GM18868 (cell line): ENCODE measurements at regions not wholly inside any gene's neighbourhood (a gene's known extent, or its start where the extent isn't known, plus 50 kb on each side); places are given as distances from the start of the nearest gene placed in this dataset.
"Not testable (repeated sequence)": the region's sequence is repeated elsewhere in the genome, so short reads cannot be mapped to it uniquely, and the experiment has no call there.

Source experiments
- ATAC-seq: cut with Tn5 transposase; IDR thresholded peaks from one replicate; pipeline ENCODE4 v1.9.1; 2021; ENCODE audit warnings: mild to moderate bottlenecking, moderate library complexity; ENCODE audit not compliant: unreplicated experiment

DNA sequence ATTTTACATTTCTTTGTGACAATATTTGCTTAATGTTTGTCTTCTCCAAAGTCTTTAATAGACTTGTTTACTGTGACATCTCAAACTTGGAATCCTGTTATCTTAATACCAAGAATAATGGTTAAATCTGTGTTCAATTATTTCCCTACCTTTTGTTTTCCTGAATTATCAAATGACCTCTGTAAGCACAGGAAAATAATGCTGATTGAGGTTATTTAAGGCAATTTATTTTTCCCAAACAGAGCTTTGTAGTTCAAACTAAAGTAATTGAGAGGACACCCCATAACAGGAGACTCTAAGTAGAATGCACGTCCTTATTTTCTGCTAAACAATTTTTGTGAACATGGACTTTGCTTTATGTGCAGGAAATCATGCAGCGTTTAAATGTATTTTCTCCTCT, 195.0 kb downstream of the BTBD3 start:
- no peak for ATAC-seq

DNA sequence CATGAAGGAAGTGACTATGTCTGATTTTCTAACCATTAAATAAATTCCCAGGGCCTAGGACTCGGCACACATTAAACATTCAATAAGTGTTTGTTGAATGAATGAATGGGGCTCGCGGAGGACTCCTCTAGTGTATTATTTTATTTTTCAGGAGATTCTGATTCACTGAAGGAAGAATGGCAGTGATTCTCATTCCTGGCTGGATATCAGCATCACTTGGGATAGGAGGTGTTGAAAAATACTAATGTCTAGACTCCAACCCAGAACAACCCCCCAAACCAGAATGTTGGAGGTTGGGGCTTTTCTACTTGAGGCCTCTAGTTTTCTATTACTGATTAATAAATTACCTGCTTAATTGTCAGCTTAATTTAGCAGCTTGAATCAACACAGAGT, 195.4 kb downstream of the BTBD3 start:
- ATAC-seq: no peak

GRCh38 chr20:12113468-12114371, 196.0 kb downstream of the BTBD3 start:
- ATAC-seq: no peak

- ATAC-seq: not testable (repeated sequence)
Measured at GRCh38 chr20:12129114-12129513, 211.4 kb downstream of the BTBD3 start.

- not testable (repeated sequence) for ATAC-seq
Measured at GRCh38 chr20:12129532-12129931, 211.8 kb downstream of the BTBD3 start.

- ATAC-seq: no peak
Measured at GRCh38 chr20:12130781-12131180, 213.1 kb downstream of the BTBD3 start.

- no peak for ATAC-seq
Measured at GRCh38 chr20:12133553-12133952, 215.9 kb downstream of the BTBD3 start.

DNA sequence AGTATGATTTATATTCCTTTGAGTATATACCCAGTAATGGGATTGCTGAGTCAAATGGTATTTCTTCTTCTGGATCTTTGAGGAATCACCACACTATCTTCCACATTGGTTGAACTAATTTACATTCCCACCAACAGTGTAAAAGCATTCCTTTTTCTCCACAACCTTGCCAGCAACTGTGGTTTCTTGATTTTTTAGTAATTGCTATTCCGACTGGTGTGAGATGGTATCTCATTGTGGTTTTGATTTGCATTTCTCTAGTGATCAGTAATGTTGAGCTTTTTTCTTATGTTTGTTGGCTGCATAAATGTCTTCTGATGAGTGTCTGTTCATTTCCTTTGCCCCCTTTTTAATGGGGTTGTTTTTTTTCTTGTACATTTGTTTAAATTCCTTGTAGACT, 228.3 kb downstream of the BTBD3 start:
- ATAC-seq: not testable (repeated sequence)

GRCh38 chr20:12152996-12153395, 235.3 kb downstream of the BTBD3 start:
- no peak for ATAC-seq

- no peak for ATAC-seq
Measured at GRCh38 chr20:12153628-12154027, 235.9 kb downstream of the BTBD3 start.

DNA sequence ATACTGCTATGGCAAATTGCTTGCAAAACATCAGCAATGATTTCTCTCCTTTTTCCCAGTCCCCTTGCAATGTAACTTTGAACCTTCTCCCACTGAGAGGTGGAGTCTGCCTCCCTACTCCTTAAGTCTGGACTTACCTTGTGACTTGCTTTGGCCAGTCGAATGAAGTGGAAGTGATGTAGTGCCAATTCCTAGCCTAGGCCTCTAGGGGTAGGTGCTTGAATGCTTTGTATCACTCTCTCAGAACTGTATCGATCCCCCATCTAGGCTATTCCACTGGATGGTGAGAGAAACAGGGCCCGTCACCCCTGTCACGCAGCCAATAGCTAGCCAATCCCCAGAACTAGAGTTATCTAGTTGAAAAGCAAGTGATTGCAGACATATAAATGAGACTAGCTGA, 238.6 kb downstream of the BTBD3 start:
- ATAC-seq: no peak

- ATAC-seq: no peak
Measured at GRCh38 chr20:12159261-12159660, 241.6 kb downstream of the BTBD3 start.

DNA sequence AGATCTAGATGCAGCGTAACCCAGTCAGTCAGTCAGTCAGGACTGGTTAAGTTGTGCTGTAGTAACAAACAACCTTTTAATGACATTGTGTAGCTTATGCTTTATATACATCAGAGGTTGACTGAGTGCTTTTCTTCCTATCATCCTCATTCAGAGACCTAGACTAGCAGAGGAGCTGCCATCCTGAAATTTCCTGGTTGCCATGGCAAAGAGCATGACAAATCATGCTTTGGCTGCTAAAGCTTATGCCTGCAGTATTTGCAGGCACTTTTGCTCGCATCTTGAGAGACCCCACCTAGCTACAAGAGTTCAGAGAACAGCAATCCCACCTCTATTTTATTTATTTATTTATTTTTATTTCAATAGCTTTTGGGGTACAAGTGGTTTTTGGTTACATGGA, 244.0 kb downstream of the BTBD3 start:
- ATAC-seq: no peak

DNA sequence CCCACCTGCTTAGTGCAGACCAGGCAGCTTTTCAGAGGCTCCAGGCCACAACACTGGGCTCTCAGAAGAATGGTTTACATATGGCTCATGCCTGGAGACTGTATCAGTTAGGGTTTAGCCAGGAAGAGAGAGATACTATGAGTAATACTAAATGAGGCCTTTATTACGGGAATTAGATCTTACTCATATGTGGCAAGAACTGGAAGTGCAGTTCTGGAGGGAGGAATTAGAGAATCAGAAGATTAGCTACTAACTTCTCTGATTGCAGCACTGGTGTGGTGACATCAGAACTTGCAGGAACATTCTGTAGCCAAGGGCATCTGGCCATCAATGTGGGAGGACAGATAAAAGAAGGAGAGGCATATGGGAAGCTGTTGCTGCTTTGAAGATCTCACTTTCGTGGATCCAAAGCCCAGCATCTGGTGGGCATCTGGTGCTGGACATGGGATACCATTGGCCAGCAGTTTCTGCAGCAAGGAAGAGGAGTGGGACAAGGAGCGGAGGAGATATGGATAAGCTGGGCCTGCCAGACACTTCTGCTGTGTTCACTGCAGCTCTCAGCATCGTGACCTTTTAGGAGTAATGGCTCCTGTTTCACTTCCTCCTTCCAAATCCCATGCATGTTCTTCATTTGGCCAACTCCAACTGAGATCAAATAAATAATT, 248.5 kb downstream of the BTBD3 start:
- ATAC-seq: no peak

DNA sequence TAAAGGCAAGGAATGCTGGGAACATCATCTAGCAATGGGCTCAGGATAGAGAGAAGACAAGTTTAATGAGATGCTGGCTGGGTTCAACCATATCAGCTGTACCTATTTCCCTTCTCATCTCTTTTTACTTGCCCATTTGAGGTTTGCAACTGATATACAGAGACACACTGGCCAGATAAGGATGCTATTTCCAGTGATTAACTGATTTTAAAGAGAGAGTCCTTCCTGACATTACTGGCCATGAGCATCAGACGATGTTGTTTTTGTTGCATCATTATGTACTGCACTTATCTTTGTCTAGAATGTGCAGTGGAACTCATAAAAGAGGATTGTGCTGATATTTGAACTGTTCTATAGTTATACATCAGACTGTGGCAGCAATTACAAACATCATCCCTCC, 252.7 kb downstream of the BTBD3 start:
- ATAC-seq: no peak

GRCh38 chr20:12171923-12172524, 254.3 kb downstream of the BTBD3 start:
- no peak for ATAC-seq

GRCh38 chr20:12173347-12174012, 255.8 kb downstream of the BTBD3 start:
- ATAC-seq: no peak

GRCh38 chr20:12175538-12175937, 257.8 kb downstream of the BTBD3 start:
- ATAC-seq: no peak

GRCh38 chr20:12177657-12178293, 260.1 kb downstream of the BTBD3 start:
- no peak for ATAC-seq

- ATAC-seq: no peak
Measured at GRCh38 chr20:12179692-12180091, 262.0 kb downstream of the BTBD3 start.

GRCh38 chr20:12180107-12180661, 262.5 kb downstream of the BTBD3 start:
- no peak for ATAC-seq
